A549 (cell line): ENCODE measurements at regions not wholly inside any gene's neighbourhood (a gene's known extent, or its start where the extent isn't known, plus 50 kb on each side); places are given as distances from the start of the nearest gene placed in this dataset.

Experiments used
- ATAC-seq, 2 experiments: fragments of 200-7000 bp in 1 of 2; fragments of >200 bp in 1 of 2; cut with Nextera tagmentation in 1 of 2; cut with Tn5 transposase in 1 of 2; 3 replicates each; pipeline versions ENCODE4 v1.8.0 to v1.9.1; 2018 to 2020; ENCODE audit warnings: mild to moderate bottlenecking in 1 of 2, moderate library complexity in 1 of 2
- CTCF ChIA-PET: fragments of 300-600 bp; sonication (Branson Sonifier 250); formaldehyde crosslinking; extraction: SDS; loops from one replicate; lab custom pipeline; 2021; ENCODE audit warnings: antibody characterized with exemption, inconsistent platforms; lab: Yijun Ruan, JAX
- POLR2A ChIA-PET: fragments of 350-600 bp; formaldehyde crosslinking; extraction: SDS; loops from one replicate; lab custom pipeline; 2021; ENCODE audit warnings: antibody characterized with exemption, inconsistent platforms; lab: Yijun Ruan, JAX
- DNase-seq, 2 experiments: peaks; one replicate each; pipeline versions ENCODE4 v3.0.0 to v3.0.0-alpha.2; 2011 to 2016; ENCODE audit warnings: low read depth in 1 of 2, low spot score in 1 of 2
- FAIRE-seq: peaks from 2 replicates; lab custom pipeline; 2011; peaks lifted over from hg19 to GRCh38; lab: Jason Lieb, UNC
- H3K27ac ChIP-seq, 2 experiments: fragments of >200 bp; sonication (Bioruptor Twin); formaldehyde crosslinking; 3 replicates each; pipeline ENCODE4 v1.5.1; 2016 to 2017
- H3K4me1 ChIP-seq: fragments of >200 bp; sonication (Bioruptor Twin); formaldehyde crosslinking; 3 replicates; pipeline ENCODE4 v1.6.1; 2016
- H3K4me2 ChIP-seq: fragments of >200 bp; sonication (Bioruptor Twin); formaldehyde crosslinking; 3 replicates; pipeline ENCODE4 v1.6.1; 2016
- H3K4me3 ChIP-seq: fragments of >200 bp; sonication (Bioruptor Twin); formaldehyde crosslinking; 3 replicates; pipeline ENCODE4 v1.5.1; 2016
- H3K9me3 ChIP-seq: fragments of >200 bp; sonication (Bioruptor Twin); formaldehyde crosslinking; 3 replicates; pipeline ENCODE4 v1.6.1; 2016
- BCL3 ChIP-seq: fragments of >200 bp; sonication (Bioruptor Twin); formaldehyde crosslinking; IDR thresholded peaks from 3 replicates; pipeline ENCODE4 v1.6.1; 2016
- CBX2 ChIP-seq: fragments of 200-600 bp; sonication (generic); IDR thresholded peaks from 2 replicates; pipeline ENCODE4 v1.6.1; 2016; ENCODE audit warnings: low read depth, mild to moderate bottlenecking, borderline replicate concordance
- CHD2 ChIP-seq: fragments of 150-350 bp; IDR thresholded peaks from 2 replicates; pipeline ENCODE4 v1.6.1; 2014; ENCODE audit warnings: low read length; ENCODE audit not compliant: partially characterized antibody
- CHD4 ChIP-seq: fragments of 200-600 bp; sonication (generic); IDR thresholded peaks from 2 replicates; pipeline ENCODE4 v1.6.1; 2016; ENCODE audit warnings: antibody characterized with exemption, mild to moderate bottlenecking, borderline replicate concordance
- CTCF ChIP-seq: fragments of >200 bp; sonication (Bioruptor Twin); formaldehyde crosslinking; IDR thresholded peaks from 3 replicates; pipeline ENCODE4 v1.5.1; 2016
- EHMT2 ChIP-seq: fragments of 200-600 bp; sonication (generic); IDR thresholded peaks from 2 replicates; pipeline ENCODE4 v1.6.1; 2016; ENCODE audit warnings: antibody characterized with exemption, low read depth, mild to moderate bottlenecking, moderate library complexity
- ESRRA ChIP-seq: fragments of 150-350 bp; IDR thresholded peaks from 2 replicates; pipeline ENCODE4 v1.6.1; 2014; ENCODE audit warnings: mild to moderate bottlenecking, low read length, borderline replicate concordance
- FOSL2 ChIP-seq, 2 experiments: fragments of 450-650 bp in 1 of 2; fragments of >200 bp in 1 of 2; sonication (Bioruptor Twin) in 1 of 2; formaldehyde crosslinking; IDR thresholded peaks; 2 replicates each; pipeline versions ENCODE4 v1.5.0 to v1.6.1; 2016 to 2020; ENCODE audit warnings: mild to moderate bottlenecking in 1 of 2, moderate library complexity in 1 of 2
- FOXS1 ChIP-seq: fragments of 250-450 bp; sonication (Bioruptor Pico); IDR thresholded peaks from 2 replicates; pipeline ENCODE4 v1.5.0; 2020; ENCODE audit warnings: mild to moderate bottlenecking, moderate library complexity
- GATA3 ChIP-seq: IDR thresholded peaks from 2 replicates; pipeline ENCODE4 v1.6.1; 2012; ENCODE audit warnings: borderline replicate concordance
- HMGXB4 ChIP-seq: fragments of 250-450 bp; sonication (Bioruptor Pico); IDR thresholded peaks from 2 replicates; pipeline ENCODE4 v1.5.0; 2021; ENCODE audit warnings: mild to moderate bottlenecking, moderate library complexity, borderline replicate concordance
- HOXB5 ChIP-seq: fragments of 250-450 bp; sonication (Bioruptor Pico); IDR thresholded peaks from 2 replicates; pipeline ENCODE4 v1.5.0; 2020; ENCODE audit warnings: mild to moderate bottlenecking, moderate library complexity
- KDM1A ChIP-seq: fragments of 200-600 bp; sonication (generic); IDR thresholded peaks from 2 replicates; pipeline ENCODE4 v1.6.1; 2016; ENCODE audit warnings: low read depth, mild to moderate bottlenecking
- MYC ChIP-seq: IDR thresholded peaks from 2 replicates; pipeline ENCODE4 v1.6.1; 2012; ENCODE audit warnings: mild to moderate bottlenecking, inconsistent platforms, low read length, improper control_type of control experiment, borderline replicate concordance
- NFE2L2 ChIP-seq: fragments of 150-350 bp; conservative IDR thresholded peaks from 2 replicates; pipeline ENCODE4 v1.6.1; 2014; ENCODE audit warnings: low read length
- POLR2AphosphoS2 ChIP-seq: conservative IDR thresholded peaks from 2 replicates; pipeline ENCODE4 v1.6.1; 2012; ENCODE audit warnings: low read length, improper control_type of control experiment, inconsistent platforms
- RFX5 ChIP-seq: fragments of 450-650 bp; IDR thresholded peaks from 2 replicates; pipeline ENCODE4 v1.7.1; 2014; ENCODE audit warnings: antibody characterized with exemption, mild to moderate bottlenecking, moderate library complexity
- RNF2 ChIP-seq: fragments of 200-600 bp; sonication (generic); IDR thresholded peaks from 2 replicates; pipeline ENCODE4 v1.6.1; 2016; ENCODE audit warnings: low read depth, mild to moderate bottlenecking, antibody characterized with exemption, moderate library complexity, borderline replicate concordance
- SMC3 ChIP-seq: fragments of >200 bp; sonication (Bioruptor Twin); formaldehyde crosslinking; IDR thresholded peaks from 3 replicates; pipeline ENCODE4 v1.6.1; 2018; ENCODE audit warnings: inconsistent platforms
- TFCP2L1 ChIP-seq: fragments of 250-450 bp; sonication (Bioruptor Pico); IDR thresholded peaks from 2 replicates; pipeline ENCODE4 v1.5.0; 2021; ENCODE audit warnings: mild to moderate bottlenecking
- ZC3H11A ChIP-seq: fragments of 450-650 bp; IDR thresholded peaks from 2 replicates; pipeline ENCODE4 v1.6.1; 2014; ENCODE audit warnings: antibody characterized with exemption, mild to moderate bottlenecking
- WGBS: methylation state at CpG from one replicate; pipeline ENCODE4 v1.1.6; 2017; ENCODE audit errors: missing lambda C conversion rate; 5-methylcytosine and 5-hydroxymethylcytosine counted together
- TF ChIP-seq, protein P1 (sequence below): IDR thresholded peaks from 2 replicates; pipeline ENCODE4 v1.6.1; 2012

- CTCF ChIA-PET = no interaction called here
- Histone ChIP-seq H3K9me3 (peaks cover 25% of the 10 kb centered on the region), H3K4me2 (no peak overlapping the region), H3K4me3 (no peak overlapping the region), H3K27ac (peak overlapping the region; percentile 1 to 68; a peak in 4 of 6 replicates), H3K4me1 (no peaks in the 10 kb centered on the region)
- ATAC-seq = peak in 1 of 2 experiments; percentile 54; a peak in 2 of 6 replicates
- POLR2A ChIA-PET = interaction anchor here (0.6 kb wide), 1 partner anchor 313 kb away, joined by 8 read pairs; no protein-coding TSS in a partner anchor
- no peak for TF ChIP-seq RNF2
- peak; percentile 61; the same call in 1 of the 2 replicates for TF ChIP-seq KDM1A
- no peak for TF ChIP-seq ESRRA
- TF ChIP-seq FOSL2 (IDR thresholded peaks at IDR 0.05) = no peak
- peak; percentile 54; the same call in 1 of the 2 replicates for TF ChIP-seq FOSL2 (CRISPR knock-in tag; IDR thresholded peaks at IDR 0.05)
- DNase-seq = peak; percentile 19 to 46
- no peak for FAIRE-seq
These were observed 135.1 kb downstream of the ZFP64 start for GRCh38 chr20:52056203-52057062.

DNA sequence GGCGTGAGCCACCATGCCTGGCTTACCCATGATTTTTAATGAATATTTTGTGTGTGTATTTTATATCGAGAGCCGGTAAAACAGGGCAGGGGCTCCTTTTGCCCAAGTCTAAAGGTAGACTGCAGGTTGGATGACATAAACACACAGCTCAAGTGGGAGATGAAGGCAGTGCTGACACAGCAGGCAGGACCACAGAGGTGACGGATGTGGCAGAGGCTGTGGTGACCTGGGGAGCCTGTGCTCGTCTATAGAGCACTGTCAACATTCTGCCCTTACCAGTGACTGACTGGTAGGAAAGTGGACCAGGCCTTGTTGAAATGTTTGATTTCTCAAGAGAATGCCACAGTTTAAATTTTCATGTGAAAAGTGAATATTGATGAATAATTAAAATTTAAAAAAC lies 137.5 kb downstream of the ZFP64 start:
- H3K9me3 ChIP-seq = peaks cover 25% of the 10 kb centered on the region
- no peak overlapping the region for H3K4me3 ChIP-seq
- no peak overlapping the region for H3K4me2 ChIP-seq
- DNase-seq = no peak
- ChIA-PET CTCF (no interaction called here), POLR2A (no interaction called here)
- no peak overlapping the region for H3K27ac ChIP-seq
- no peak for FAIRE-seq
- TF ChIP-seq POLR2AphosphoS2 (no peak), TFCP2L1 (no peak), CTCF (no peak), CHD4 (no peak), EHMT2 (no peak)
- no peaks in the 10 kb centered on the region for H3K4me1 ChIP-seq
- 92% methylated on average over 5 of the region's 5 CpGs for WGBS
- no peak for ATAC-seq

GRCh38 chr20:52049001-52049731 lies 142.4 kb downstream of the ZFP64 start:
- Histone ChIP-seq H3K4me2 (no peak overlapping the region), H3K4me3 (no peak overlapping the region), H3K9me3 (no peaks in the 10 kb centered on the region), H3K4me1 (no peaks in the 10 kb centered on the region), H3K27ac (no peak overlapping the region)
- TF ChIP-seq CHD2 (no peak), ESRRA (no peak), CTCF (no peak), MYC (no peak), HOXB5 (no peak), CHD4 (no peak), FOXS1 (CRISPR knock-in tag) (no peak), SMC3 (no peak), KDM1A (no peak), ZC3H11A (no peak), HMGXB4 (no peak), CBX2 (no peak), GATA3 (no peak), RFX5 (no peak), BCL3 (no peak), NFE2L2 (no peak)
- TF ChIP-seq, protein P1, sequence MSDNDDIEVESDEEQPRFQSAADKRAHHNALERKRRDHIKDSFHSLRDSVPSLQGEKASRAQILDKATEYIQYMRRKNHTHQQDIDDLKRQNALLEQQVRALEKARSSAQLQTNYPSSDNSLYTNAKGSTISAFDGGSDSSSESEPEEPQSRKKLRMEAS = no peak
- ChIA-PET CTCF (interaction anchor here (0.9 kb wide), 1 partner anchor 10 kb away, joined by 3 read pairs; no protein-coding TSS in a partner anchor), POLR2A (no interaction called here)
- ATAC-seq (no peak; a peak in 1 of 6 replicates), DNase-seq (no peak), FAIRE-seq (no peak)
- 64% methylated on average over 7 of the region's 7 CpGs for WGBS
